ENCODE measurements at regions not wholly inside any gene's neighbourhood (a gene's known extent, or its start where the extent isn't known, plus 50 kb on each side); places are given as distances from the start of the nearest gene placed in this dataset.

DNA sequence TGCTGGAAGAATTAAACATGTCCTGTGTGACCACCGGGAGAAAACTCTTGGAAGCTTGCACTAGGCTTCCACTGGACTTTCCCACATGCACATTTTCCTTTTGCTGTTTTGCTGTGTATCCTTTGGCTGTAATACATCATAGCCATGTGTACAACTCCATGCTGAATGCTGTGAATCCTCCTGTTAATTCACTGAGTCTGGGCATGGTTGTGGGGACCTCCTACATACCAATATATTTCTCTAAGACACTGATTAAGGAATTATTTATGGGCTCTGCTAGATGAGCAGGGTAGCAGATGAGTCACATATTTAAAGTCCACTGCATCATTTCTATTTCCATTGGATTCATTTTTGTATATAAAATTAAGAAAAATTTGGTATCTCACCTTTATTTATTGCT is 220.1 kb downstream of the CYLC2 start:
- H3K9me3 ChIP-seq (ENCODE audit: insufficient read depth in 2 of 2, low read depth in 1 of 2, low read length in 1 of 2) = peaks cover 6 to 8% of the 10 kb centered on the region in 2 experiments
- no peaks in the 10 kb centered on the region for H4K20me1 ChIP-seq (replicated peaks in 1 of 2; ENCODE audit: control insufficient read depth in 1 of 2, insufficient read depth in 2 of 2, low read length in 2 of 2)
- DNase-seq (ENCODE audit: low read depth in 1 of 2, low spot score in 2 of 2) (no peak), FAIRE-seq (no peak)
- no peaks in the 10 kb centered on the region for H3K4me1 ChIP-seq (replicated peaks in 1 of 4; ENCODE audit: control insufficient read depth in 3 of 4, insufficient read depth in 4 of 4, low read length in 3 of 4)
- H3K79me1 ChIP-seq (ENCODE audit: low read depth, low read length) = no peaks in the 10 kb centered on the region
- no peak overlapping the region for H2AK5ac ChIP-seq (ENCODE audit: low read depth, low read length)
- WGBS, 2 experiments (ENCODE audit: extremely low coverage in 1 of 2, insufficient coverage in 1 of 2, insufficient read length in 1 of 2, insufficient replicate concordance in 2 of 2, low coverage in 1 of 2, low lambda C conversion rate in 2 of 2, missing lambda C conversion rate in 1 of 2) = 92% methylated on average over 1 of the region's 1 CpG; no CpG with 5 or more reads in 1 of the 2 experiments
- no peak overlapping the region for H3K9ac ChIP-seq (replicated peaks in 1 of 4; ENCODE audit: extremely low read depth in 1 of 4, low read depth in 3 of 4, low read length in 3 of 4)
- no peak overlapping the region for H2BK120ac ChIP-seq (replicated peaks; ENCODE audit: low read depth, low read length)
- no peak overlapping the region for H3K23ac ChIP-seq (ENCODE audit: insufficient read length)
- CTCF ChIA-PET (ENCODE audit: partially characterized antibody) = no interaction called here
- no peak overlapping the region for H2BK12ac ChIP-seq (ENCODE audit: low read depth, low read length)
- H2BK20ac ChIP-seq (ENCODE audit: low read length) = no peak overlapping the region
- POLR2A ChIA-PET (ENCODE audit: partially characterized antibody) = no interaction called here
- H3K27ac ChIP-seq (ENCODE audit: low read depth, low read length) = no peak overlapping the region
- H2BK5ac ChIP-seq (ENCODE audit: low read depth, low read length) = no peak overlapping the region
- H4K5ac ChIP-seq (ENCODE audit: insufficient read length, low read depth, low read length) = no peak overlapping the region
- H4K91ac ChIP-seq (replicated peaks; ENCODE audit: insufficient read length, low read length) = no peak overlapping the region
- no peaks in the 10 kb centered on the region for H3K36me3 ChIP-seq (ENCODE audit: control insufficient read depth in 2 of 4, insufficient read depth in 4 of 4, low read length in 3 of 4)
- no peak for TF ChIP-seq TCF12 (IDR thresholded peaks at IDR 0.05; ENCODE audit: low read depth, low read length)
- TF ChIP-seq KDM4A (IDR thresholded peaks at IDR 0.05; ENCODE audit: low read depth, low read length, severe bottlenecking) = no peak
- TF ChIP-seq, protein P1, sequence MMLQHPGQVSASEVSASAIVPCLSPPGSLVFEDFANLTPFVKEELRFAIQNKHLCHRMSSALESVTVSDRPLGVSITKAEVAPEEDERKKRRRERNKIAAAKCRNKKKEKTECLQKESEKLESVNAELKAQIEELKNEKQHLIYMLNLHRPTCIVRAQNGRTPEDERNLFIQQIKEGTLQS (IDR thresholded peaks at IDR 0.05; ENCODE audit: insufficient read depth, low read depth, low read length) = no peak
- no peak for TF ChIP-seq POLR2AphosphoS5 (IDR thresholded peaks at IDR 0.05; ENCODE audit: low read depth, low read length)
- H2AFZ ChIP-seq (ENCODE audit: low read length) = no peak overlapping the region
- no peaks in the 10 kb centered on the region for H3K23me2 ChIP-seq (ENCODE audit: low read depth, low read length)
- no peaks in the 10 kb centered on the region for H3K79me2 ChIP-seq (ENCODE audit: control insufficient read depth in 1 of 2, insufficient read depth in 2 of 2, low read length in 2 of 2)
- no peak overlapping the region for H3K14ac ChIP-seq (ENCODE audit: insufficient read length)
- no peak overlapping the region for H3K18ac ChIP-seq (ENCODE audit: extremely low read depth, low read length)
- no peak overlapping the region for H3K4me3 ChIP-seq (ENCODE audit: extremely low read depth in 1 of 4, insufficient read depth in 2 of 4, low read depth in 3 of 4, low read length in 4 of 4)
- no peak overlapping the region for H3K4me2 ChIP-seq (ENCODE audit: insufficient read depth in 1 of 2, low read depth in 2 of 2, low read length in 2 of 2)
- H4K8ac ChIP-seq (ENCODE audit: extremely low read depth, insufficient read depth, low read length) = no peak overlapping the region
- no peak overlapping the region for H2BK15ac ChIP-seq (ENCODE audit: low read length)
- H3K4ac ChIP-seq (replicated peaks; ENCODE audit: insufficient read length, low read depth, low read length) = no peak overlapping the region
- H3K27me3 ChIP-seq (replicated peaks in 1 of 4; ENCODE audit: control insufficient read depth in 3 of 4, extremely low read depth in 1 of 4, insufficient read depth in 3 of 4, low read length in 3 of 4) = no peaks in the 10 kb centered on the region
- H3K56ac ChIP-seq (replicated peaks; ENCODE audit: insufficient read length, low read depth, low read length) = no peak overlapping the region
